HepG2 (cell line): ENCODE measurements at regions not wholly inside any gene's neighbourhood (a gene's known extent, or its start where the extent isn't known, plus 50 kb on each side); places are given as distances from the start of the nearest gene placed in this dataset.

Source experiments
- ATAC-seq: fragments of 200-7000 bp; cut with Tn5 transposase; 3 replicates; pipeline ENCODE4 v1.9.1; 2020; ENCODE audit warnings: mild to moderate bottlenecking, moderate library complexity
- BruUV-seq: library from RNA; stranded (reverse); fragments of 400-500 nt; replicated peaks from 2 replicates; lab custom pipeline; 2021; lab: Mats Ljungman, UMichigan
- CTCF ChIA-PET: fragments of 300-600 bp; formaldehyde crosslinking; extraction: SDS; loops from one replicate; lab custom pipeline; 2021; ENCODE audit warnings: low total read pairs, inconsistent platforms, low intra/inter-chr PET ratio; lab: Yijun Ruan, JAX
- POLR2A ChIA-PET: fragments of 350-600 bp; sonication (Branson Sonifier 250); formaldehyde crosslinking; loops from one replicate; lab custom pipeline; 2020; ENCODE audit warnings: antibody characterized with exemption, inconsistent platforms; lab: Yijun Ruan, JAX
- DNase-seq: peaks from one replicate; pipeline ENCODE4 v3.0.0-alpha.2; 2015; ENCODE audit warnings: low spot score
- FAIRE-seq: peaks from 3 replicates; lab custom pipeline; 2011; peaks lifted over from hg19 to GRCh38; lab: Jason Lieb, UNC
- H2AFZ ChIP-seq: one replicate; pipeline ENCODE4 v1.6.1; 2011; ENCODE audit warnings: low read length, inconsistent platforms
- H3K27ac ChIP-seq: fragments of 300-600 bp; 3 replicates; pipeline ENCODE4 v1.8.0; 2011; ENCODE audit warnings: mixed run types, mild to moderate bottlenecking, mixed read lengths, low read length, inconsistent platforms; ENCODE audit not compliant: insufficient read depth; ENCODE audit errors: extremely low read length
- H3K27me3 ChIP-seq, 2 experiments: fragments of 200-600 bp in 1 of 2; 2 replicates in 1 of 2; 3 replicates in 1 of 2; pipeline versions ENCODE4 v1.6.0 to v1.8.0; 2011; ENCODE audit warnings: low read length in 2 of 2, mild to moderate bottlenecking in 2 of 2, moderate library complexity in 2 of 2, inconsistent platforms in 1 of 2; ENCODE audit not compliant: insufficient read depth in 2 of 2, control insufficient read depth in 1 of 2
- H3K36me3 ChIP-seq, 2 experiments: fragments of 200-600 bp in 1 of 2; replicated peaks in 1 of 2; 2 replicates in 1 of 2; 3 replicates in 1 of 2; pipeline versions ENCODE4 v1.5.1 to v1.8.0; 2011; ENCODE audit warnings: low read length in 2 of 2, inconsistent platforms in 1 of 2; ENCODE audit not compliant: insufficient read depth in 2 of 2, control insufficient read depth in 1 of 2
- H3K4me1 ChIP-seq: 2 replicates; pipeline ENCODE4 v1.5.1; 2012; ENCODE audit warnings: low read length, inconsistent platforms; ENCODE audit not compliant: insufficient read depth
- H3K4me2 ChIP-seq: 2 replicates; pipeline ENCODE4 v1.6.0; 2011; ENCODE audit warnings: low read depth, low read length, inconsistent platforms
- H3K4me3 ChIP-seq, 3 experiments: fragments of 200-600 bp in 1 of 3; sonication (generic), shearing (Covaris generic) in 1 of 3; replicated peaks in 1 of 3; 2 replicates each; pipeline ENCODE4 v1.5.1; 2011 to 2016; ENCODE audit warnings: low read length in 3 of 3, inconsistent platforms in 2 of 3, low read depth in 2 of 3, mild to moderate bottlenecking in 2 of 3, control low read depth in 1 of 3, mixed read lengths in 1 of 3; ENCODE audit not compliant: insufficient read depth in 1 of 3
- H3K79me2 ChIP-seq: one replicate; pipeline ENCODE4 v1.6.1; 2011; ENCODE audit warnings: low read length, inconsistent platforms; ENCODE audit not compliant: insufficient read depth
- H3K9ac ChIP-seq: 2 replicates; pipeline ENCODE4 v1.6.0; 2011; ENCODE audit warnings: mild to moderate bottlenecking, low read depth, low read length, inconsistent platforms; ENCODE audit not compliant: insufficient read depth
- H3K9me3 ChIP-seq: 2 replicates; pipeline ENCODE4 v1.5.1; 2012; ENCODE audit warnings: mild to moderate bottlenecking, low read length
- H4K20me1 ChIP-seq: 2 replicates; pipeline ENCODE4 v1.6.0; 2011; ENCODE audit warnings: inconsistent platforms, mild to moderate bottlenecking, low read length, moderate library complexity; ENCODE audit not compliant: insufficient read depth
- ATRX ChIP-seq: sonication (generic); formaldehyde crosslinking; IDR thresholded peaks from 2 replicates; pipeline ENCODE4 v1.4.0; 2020; ENCODE audit warnings: missing genetic modification reagents, borderline replicate concordance
- CEBPB ChIP-seq: IDR thresholded peaks from 2 replicates; pipeline ENCODE4 v1.6.1; 2011; ENCODE audit warnings: low read depth, low read length, improper control_type of control experiment, borderline replicate concordance
- CHD4 ChIP-seq: fragments of 200-600 bp; sonication (generic); IDR thresholded peaks from 2 replicates; pipeline ENCODE4 v1.7.0; 2017; ENCODE audit warnings: mild to moderate bottlenecking, low read length, borderline replicate concordance
- GTF3A ChIP-seq: sonication (generic); formaldehyde crosslinking; conservative IDR thresholded peaks from 2 replicates; pipeline ENCODE4 v1.4.0; 2020; ENCODE audit warnings: mild to moderate bottlenecking, missing genetic modification reagents
- HDAC6 ChIP-seq: fragments of 200-600 bp; sonication (generic); IDR thresholded peaks from 2 replicates; pipeline ENCODE4 v1.7.0; 2017; ENCODE audit warnings: mild to moderate bottlenecking, antibody characterized with exemption, low read length, low read depth
- KAT8 ChIP-seq: IDR thresholded peaks from 2 replicates; pipeline ENCODE4 v1.6.1; 2016; ENCODE audit warnings: missing genetic modification reagents, missing compliant biosample characterization
- NONO ChIP-seq, 2 experiments: fragments of 450-650 bp in 1 of 2; sonication (generic) in 1 of 2; formaldehyde crosslinking in 1 of 2; IDR thresholded peaks in 1 of 2; conservative IDR thresholded peaks in 1 of 2; 2 replicates each; pipeline versions ENCODE4 v1.6.1 to v1.8.0; 2017 to 2022; ENCODE audit warnings: mild to moderate bottlenecking in 1 of 2, missing genetic modification reagents in 1 of 2, moderate library complexity in 1 of 2
- NR3C1 ChIP-seq: sonication (generic); formaldehyde crosslinking; IDR thresholded peaks from 2 replicates; pipeline ENCODE4 v1.4.0; 2020; ENCODE audit warnings: missing genetic modification reagents
- ZNF331 ChIP-seq: sonication (generic); formaldehyde crosslinking; IDR thresholded peaks from 2 replicates; pipeline ENCODE4 v1.4.0; 2020; ENCODE audit warnings: missing genetic modification reagents
- ZNF432 ChIP-seq: sonication (generic); formaldehyde crosslinking; IDR thresholded peaks from 2 replicates; pipeline ENCODE4 v1.5.0; 2020; ENCODE audit warnings: missing genetic modification reagents, mild to moderate bottlenecking, borderline replicate concordance
- ZNF460 ChIP-seq: sonication (generic); formaldehyde crosslinking; IDR thresholded peaks from 2 replicates; pipeline ENCODE4 v1.5.1; 2020; ENCODE audit warnings: missing genetic modification reagents, mild to moderate bottlenecking, borderline replicate concordance
- WGBS: methylation state at CpG from one replicate; pipeline ENCODE4 v1.1.6; 2017; ENCODE audit warnings: low lambda C conversion rate; 5-methylcytosine and 5-hydroxymethylcytosine counted together
- in situ Hi-C: cut with HindIII; loops from 2 replicates; pipeline ENCODE4 v1.10.0; 2017; ENCODE audit warnings: low pct_unique_long_range_greater_than_20kb; ENCODE audit not compliant: extremely low pct_ligation_motif_present
- intact Hi-C: fragments of 100-400 bp; cut with micrococcal nuclease; formaldehyde crosslinking; loops from one replicate; pipeline ENCODE4 v1.10.0; 2022; ENCODE audit not compliant: unreplicated experiment
- TF ChIP-seq, protein P1 (sequence below): sonication (generic); formaldehyde crosslinking; IDR thresholded peaks from 2 replicates; pipeline ENCODE4 v1.4.0; 2020; ENCODE audit warnings: mild to moderate bottlenecking, missing genetic modification reagents
- TF ChIP-seq, protein P2 (sequence below): sonication (generic); formaldehyde crosslinking; IDR thresholded peaks from 2 replicates; pipeline ENCODE4 v1.4.0; 2020; ENCODE audit warnings: missing genetic modification reagents
- TF ChIP-seq, protein P3 (sequence below): sonication (generic); formaldehyde crosslinking; IDR thresholded peaks from 2 replicates; pipeline ENCODE4 v1.4.0; 2020; ENCODE audit warnings: mild to moderate bottlenecking, low read depth, missing genetic modification reagents

DNA sequence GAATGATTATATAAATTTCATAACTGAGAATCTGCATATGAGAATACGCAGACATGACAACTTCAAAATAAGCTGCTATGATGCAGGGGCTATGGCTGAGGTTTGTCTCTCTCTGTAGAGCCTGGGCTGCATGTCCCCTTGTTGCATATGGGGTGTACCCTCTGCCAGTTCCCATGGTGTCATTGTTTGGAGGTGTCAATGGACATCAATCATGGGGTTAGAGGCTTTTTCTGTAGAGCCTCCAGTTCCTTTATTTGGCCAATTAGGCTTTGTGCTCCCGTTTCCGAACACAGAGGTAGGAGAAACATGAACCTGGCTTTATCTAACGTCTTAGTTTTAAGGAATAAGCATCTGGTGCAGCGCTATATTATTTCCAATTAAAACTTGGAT is 77.3 kb upstream of the RARB start:
- Histone ChIP-seq H3K27me3 (no peaks in the 10 kb centered on the region), H3K4me1 (no peaks in the 10 kb centered on the region), H4K20me1 (no peaks in the 10 kb centered on the region), H3K9me3 (no peaks in the 10 kb centered on the region), H3K4me2 (no peak overlapping the region), H3K36me3 (no peaks in the 10 kb centered on the region), H3K79me2 (no peaks in the 10 kb centered on the region), H2AFZ (no peak overlapping the region), H3K27ac (no peak overlapping the region), H3K4me3 (no peak overlapping the region), H3K9ac (no peak overlapping the region)
- in situ Hi-C loops (no loop called here), intact Hi-C loops (no loop called here)
- ChIA-PET POLR2A (no interaction called here), CTCF (no interaction called here)
- FAIRE-seq (no peak), ATAC-seq (no peak), DNase-seq (no peak)
- BruUV-seq: no TSS peak
- WGBS: 14% methylated on average over 5 of the region's 5 CpGs
- TF ChIP-seq ZNF432 (CRISPR knock-in tag) (no peak), KAT8 (CRISPR knock-in tag) (no peak), GTF3A (CRISPR knock-in tag) (no peak), HDAC6 (no peak)

DNA sequence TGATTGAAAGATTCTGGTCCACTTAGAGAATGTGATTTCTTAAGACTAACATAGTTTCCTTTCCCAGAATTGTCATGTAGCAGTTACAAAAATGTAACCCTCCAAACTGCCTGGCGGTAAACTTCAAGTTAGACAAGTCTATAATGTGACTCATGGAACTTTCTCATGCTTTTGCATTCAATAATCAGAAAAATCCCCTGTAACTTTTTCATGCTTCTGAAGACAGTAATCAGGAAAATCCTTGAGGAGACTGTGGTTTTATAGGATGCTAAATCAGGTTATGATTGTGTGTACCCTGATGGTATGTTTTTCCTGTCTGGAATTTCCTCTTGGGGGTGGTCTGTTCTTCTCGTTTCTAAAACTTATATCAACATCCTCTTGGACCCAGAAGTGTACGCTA is 74.0 kb upstream of the RARB start:
- Histone ChIP-seq H3K4me1 (no peaks in the 10 kb centered on the region), H3K27me3 (no peaks in the 10 kb centered on the region), H3K4me3 (no peak overlapping the region), H3K27ac (no peak overlapping the region), H3K4me2 (no peak overlapping the region), H3K9ac (no peak overlapping the region), H3K9me3 (no peaks in the 10 kb centered on the region), H4K20me1 (no peaks in the 10 kb centered on the region), H3K79me2 (no peaks in the 10 kb centered on the region), H3K36me3 (no peaks in the 10 kb centered on the region), H2AFZ (no peak overlapping the region)
- in situ Hi-C loops (no loop called here), intact Hi-C loops (no loop called here)
- DNase-seq (no peak), FAIRE-seq (no peak), ATAC-seq (no peak)
- no TSS peak for BruUV-seq
- CTCF ChIA-PET: no interaction called here
- 23% methylated on average over 3 of the region's 3 CpGs for WGBS
- POLR2A ChIA-PET: no interaction called here
- TF ChIP-seq ZNF331 (CRISPR knock-in tag): no peak
- TF ChIP-seq, protein P1, sequence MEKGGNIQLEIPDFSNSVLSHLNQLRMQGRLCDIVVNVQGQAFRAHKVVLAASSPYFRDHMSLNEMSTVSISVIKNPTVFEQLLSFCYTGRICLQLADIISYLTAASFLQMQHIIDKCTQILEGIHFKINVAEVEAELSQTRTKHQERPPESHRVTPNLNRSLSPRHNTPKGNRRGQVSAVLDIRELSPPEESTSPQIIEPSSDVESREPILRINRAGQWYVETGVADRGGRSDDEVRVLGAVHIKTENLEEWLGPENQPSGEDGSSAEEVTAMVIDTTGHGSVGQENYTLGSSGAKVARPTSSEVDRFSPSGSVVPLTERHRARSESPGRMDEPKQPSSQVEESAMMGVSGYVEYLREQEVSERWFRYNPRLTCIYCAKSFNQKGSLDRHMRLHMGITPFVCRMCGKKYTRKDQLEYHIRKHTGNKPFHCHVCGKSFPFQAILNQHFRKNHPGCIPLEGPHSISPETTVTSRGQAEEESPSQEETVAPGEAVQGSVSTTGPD: no peak
- no peak for TF ChIP-seq CEBPB
- no peak for TF ChIP-seq ZNF460
- no peak for TF ChIP-seq ATRX (CRISPR knock-in tag)
- TF ChIP-seq, protein P2, sequence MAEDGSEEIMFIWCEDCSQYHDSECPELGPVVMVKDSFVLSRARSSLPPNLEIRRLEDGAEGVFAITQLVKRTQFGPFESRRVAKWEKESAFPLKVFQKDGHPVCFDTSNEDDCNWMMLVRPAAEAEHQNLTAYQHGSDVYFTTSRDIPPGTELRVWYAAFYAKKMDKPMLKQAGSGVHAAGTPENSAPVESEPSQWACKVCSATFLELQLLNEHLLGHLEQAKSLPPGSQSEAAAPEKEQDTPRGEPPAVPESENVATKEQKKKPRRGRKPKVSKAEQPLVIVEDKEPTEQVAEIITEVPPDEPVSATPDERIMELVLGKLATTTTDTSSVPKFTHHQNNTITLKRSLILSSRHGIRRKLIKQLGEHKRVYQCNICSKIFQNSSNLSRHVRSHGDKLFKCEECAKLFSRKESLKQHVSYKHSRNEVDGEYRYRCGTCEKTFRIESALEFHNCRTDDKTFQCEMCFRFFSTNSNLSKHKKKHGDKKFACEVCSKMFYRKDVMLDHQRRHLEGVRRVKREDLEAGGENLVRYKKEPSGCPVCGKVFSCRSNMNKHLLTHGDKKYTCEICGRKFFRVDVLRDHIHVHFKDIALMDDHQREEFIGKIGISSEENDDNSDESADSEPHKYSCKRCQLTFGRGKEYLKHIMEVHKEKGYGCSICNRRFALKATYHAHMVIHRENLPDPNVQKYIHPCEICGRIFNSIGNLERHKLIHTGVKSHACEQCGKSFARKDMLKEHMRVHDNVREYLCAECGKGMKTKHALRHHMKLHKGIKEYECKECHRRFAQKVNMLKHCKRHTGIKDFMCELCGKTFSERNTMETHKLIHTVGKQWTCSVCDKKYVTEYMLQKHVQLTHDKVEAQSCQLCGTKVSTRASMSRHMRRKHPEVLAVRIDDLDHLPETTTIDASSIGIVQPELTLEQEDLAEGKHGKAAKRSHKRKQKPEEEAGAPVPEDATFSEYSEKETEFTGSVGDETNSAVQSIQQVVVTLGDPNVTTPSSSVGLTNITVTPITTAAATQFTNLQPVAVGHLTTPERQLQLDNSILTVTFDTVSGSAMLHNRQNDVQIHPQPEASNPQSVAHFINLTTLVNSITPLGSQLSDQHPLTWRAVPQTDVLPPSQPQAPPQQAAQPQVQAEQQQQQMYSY (CRISPR knock-in tag): no peak
- TF ChIP-seq, protein P3, sequence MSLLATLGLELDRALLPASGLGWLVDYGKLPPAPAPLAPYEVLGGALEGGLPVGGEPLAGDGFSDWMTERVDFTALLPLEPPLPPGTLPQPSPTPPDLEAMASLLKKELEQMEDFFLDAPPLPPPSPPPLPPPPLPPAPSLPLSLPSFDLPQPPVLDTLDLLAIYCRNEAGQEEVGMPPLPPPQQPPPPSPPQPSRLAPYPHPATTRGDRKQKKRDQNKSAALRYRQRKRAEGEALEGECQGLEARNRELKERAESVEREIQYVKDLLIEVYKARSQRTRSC (CRISPR knock-in tag): no peak
- no peak for TF ChIP-seq CHD4
- TF ChIP-seq NONO (IDR thresholded peaks at IDR 0.05): no peak
- TF ChIP-seq NONO (CRISPR knock-in tag; conservative IDR thresholded peaks at IDR 0.05): no peak
- TF ChIP-seq NR3C1 (CRISPR knock-in tag): no peak
